ENCODE measurements at regions not wholly inside any gene's neighbourhood (a gene's known extent, or its start where the extent isn't known, plus 50 kb on each side); places are given as distances from the start of the nearest gene placed in this dataset.

GRCh38 chr17:53319947-53320346 lies 502.8 kb upstream of the KIF2B start:
- ChIA-PET CTCF (no interaction called here), POLR2A (no interaction called here)
- DNase-seq: no peak
- H2AFZ ChIP-seq (ENCODE audit: low read depth): no peak overlapping the region
- H3K9ac ChIP-seq: no peak overlapping the region
- H3K4me1 ChIP-seq (ENCODE audit: control insufficient read depth in 1 of 2, insufficient read depth in 2 of 2, low read depth in 1 of 2, low read length in 1 of 2): no peaks in the 10 kb centered on the region
- H3K4me3 ChIP-seq (ENCODE audit: low read depth in 2 of 2, low read length in 1 of 2): no peak overlapping the region
- H3K27ac ChIP-seq (ENCODE audit: low read depth in 2 of 2, low read length in 1 of 2): no peak overlapping the region
- H3K27me3 ChIP-seq (ENCODE audit: insufficient read depth): no peaks in the 10 kb centered on the region
- no peak for TF ChIP-seq USF1 (IDR thresholded peaks at IDR 0.05; ENCODE audit: borderline replicate concordance, low read depth)
- no peak for TF ChIP-seq ELF1 (IDR thresholded peaks at IDR 0.05)
- TF ChIP-seq TEAD4 (IDR thresholded peaks at IDR 0.05; ENCODE audit: borderline replicate concordance, insufficient read depth): no peak
- TF ChIP-seq RXRA (IDR thresholded peaks at IDR 0.05; ENCODE audit: borderline replicate concordance, low read depth): no peak
- no peak for TF ChIP-seq CHD2 (IDR thresholded peaks at IDR 0.05; ENCODE audit: low read length, partially characterized antibody)
- TF ChIP-seq TAF1 (IDR thresholded peaks at IDR 0.05; ENCODE audit: borderline replicate concordance, low read depth, low read length): no peak
- TF ChIP-seq JUND (IDR thresholded peaks at IDR 0.05): no peak
- no peak for TF ChIP-seq PBX3 (IDR thresholded peaks at IDR 0.05)
- TF ChIP-seq FOXM1 (IDR thresholded peaks at IDR 0.05; ENCODE audit: low read depth): no peak
- TF ChIP-seq FOXJ3 (CRISPR knock-in tag; IDR thresholded peaks at IDR 0.05): no peak
- no peak for TF ChIP-seq MEF2A (IDR thresholded peaks at IDR 0.05; ENCODE audit: borderline replicate concordance, low read depth)
- no peak for TF ChIP-seq YY1 (IDR thresholded peaks at IDR 0.05; ENCODE audit: low read depth)
- TF ChIP-seq MXI1 (IDR thresholded peaks at IDR 0.05; ENCODE audit: low read depth, low read length): no peak
- TF ChIP-seq REST (IDR thresholded peaks at IDR 0.05; ENCODE audit: low read depth, low read length): no peak
- no peak for TF ChIP-seq RAD21 (IDR thresholded peaks at IDR 0.05; ENCODE audit: low read length)
- TF ChIP-seq RCOR1 (IDR thresholded peaks at IDR 0.05; ENCODE audit: low read length): no peak
- no peak for TF ChIP-seq FOSL2 (IDR thresholded peaks at IDR 0.05; ENCODE audit: borderline replicate concordance, low read depth)
- TF ChIP-seq NRF1 (IDR thresholded peaks at IDR 0.05; ENCODE audit: low read depth, low read length): no peak
- TF ChIP-seq USF2 (IDR thresholded peaks at IDR 0.05; ENCODE audit: borderline replicate concordance, low read depth, low read length): no peak
- H3F3A ChIP-seq (replicated peaks; ENCODE audit: insufficient read depth): no peaks in the 10 kb centered on the region
- H3K9me2 ChIP-seq: 0 out of 2 replicates have a peak, but pooled peaks cover 3% of the 10 kb centered on the region
- H3K4me2 ChIP-seq: no peak overlapping the region
- H3K36me3 ChIP-seq (replicated peaks in 1 of 2; ENCODE audit: control insufficient read depth in 1 of 2, insufficient read depth in 2 of 2, low read length in 1 of 2): no peaks in the 10 kb centered on the region
- WGBS (ENCODE audit: low lambda C conversion rate): 44% methylated on average over 3 of the region's 3 CpGs
- peaks cover 17% of the 10 kb centered on the region; the same call in 1 of the 2 replicates for H3K9me3 ChIP-seq
- no peaks in the 10 kb centered on the region for H3K79me2 ChIP-seq (ENCODE audit: insufficient read depth)
- no peaks in the 10 kb centered on the region for H4K20me1 ChIP-seq (ENCODE audit: insufficient read depth)
